ENCODE measurements at regions not wholly inside any gene's neighbourhood (a gene's known extent, or its start where the extent isn't known, plus 50 kb on each side); places are given as distances from the start of the nearest gene placed in this dataset.

GRCh38 chr10:56604624-56605023 lies 243.6 kb upstream of the ZWINT start:
- TF ChIP-seq CTCF (conservative IDR thresholded peaks at IDR 0.05; ENCODE audit: low read length), result no peak
- no peak overlapping the region for H3K4me3 ChIP-seq (ENCODE audit: low read length)
- no peak for DNase-seq (ENCODE audit: low read depth)

- no peak for DNase-seq (ENCODE audit: low read depth)
- TF ChIP-seq CTCF (conservative IDR thresholded peaks at IDR 0.05; ENCODE audit: low read length), result no peak
- no peak overlapping the region for H3K4me3 ChIP-seq (ENCODE audit: low read length)
These were observed 238.1 kb upstream of the ZWINT start for GRCh38 chr10:56599201-56599600.

GRCh38 chr10:56596257-56596656 lies 235.2 kb upstream of the ZWINT start:
- DNase-seq (ENCODE audit: low read depth), result no peak

GRCh38 chr10:56593120-56593519 lies 232.1 kb upstream of the ZWINT start:
- H3K4me3 ChIP-seq (ENCODE audit: low read length), result no peak overlapping the region
- no peak for DNase-seq (ENCODE audit: low read depth)
- TF ChIP-seq CTCF (conservative IDR thresholded peaks at IDR 0.05; ENCODE audit: low read length), result no peak

More at GRCh38 chr10:56596257-56596656, 235.2 kb upstream of the ZWINT start:
- TF ChIP-seq CTCF (conservative IDR thresholded peaks at IDR 0.05; ENCODE audit: low read length), result no peak
- H3K4me3 ChIP-seq (ENCODE audit: low read length), result no peak overlapping the region

- DNase-seq (ENCODE audit: low read depth), result no peak
- no peak for TF ChIP-seq CTCF (conservative IDR thresholded peaks at IDR 0.05; ENCODE audit: low read length)
- no peak overlapping the region for H3K4me3 ChIP-seq (ENCODE audit: low read length)
These were observed 225.4 kb upstream of the ZWINT start for GRCh38 chr10:56586461-56586891.

- TF ChIP-seq CTCF (conservative IDR thresholded peaks at IDR 0.05; ENCODE audit: low read length), result no peak
- no peak overlapping the region for H3K4me3 ChIP-seq (ENCODE audit: low read length)
- DNase-seq (ENCODE audit: low read depth), result no peak
These were observed 224.6 kb upstream of the ZWINT start for GRCh38 chr10:56585447-56586171.

GRCh38 chr10:56583316-56583715 lies 222.3 kb upstream of the ZWINT start:
- no peak for DNase-seq (ENCODE audit: low read depth)
- no peak for TF ChIP-seq CTCF (conservative IDR thresholded peaks at IDR 0.05; ENCODE audit: low read length)

More at GRCh38 chr10:56583316-56583715, 222.3 kb upstream of the ZWINT start:
- no peak overlapping the region for H3K4me3 ChIP-seq (ENCODE audit: low read length)

Measured in AG10803 (cell line).